ENCODE measurements at regions not wholly inside any gene's neighbourhood (a gene's known extent, or its start where the extent isn't known, plus 50 kb on each side); places are given as distances from the start of the nearest gene placed in this dataset.

DNA sequence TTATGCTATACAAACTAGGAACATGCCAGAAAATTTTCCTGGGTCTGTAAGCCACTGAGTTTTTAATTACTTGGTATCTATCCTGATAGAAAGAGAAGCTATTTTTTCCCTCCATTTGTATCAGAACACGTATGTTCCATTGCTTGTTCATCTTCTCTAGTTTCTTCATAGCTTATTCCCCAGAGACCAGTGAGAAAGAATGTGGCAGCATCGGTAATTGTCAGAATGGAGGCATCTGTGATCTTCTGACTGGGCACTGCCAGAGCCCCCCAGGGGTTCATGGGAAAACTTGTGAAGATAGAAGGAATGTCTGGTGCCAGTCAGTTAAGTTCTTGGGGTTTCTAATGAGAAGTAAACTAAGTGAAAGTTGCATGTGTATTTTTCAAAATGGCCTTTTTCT lies 720.2 kb upstream of the GOLIM4 start:
- no peaks in the 10 kb centered on the region for H4K20me1 ChIP-seq (ENCODE audit: insufficient read depth, low read length)
- Mint-ChIP-seq H3K4me1 (ENCODE audit: low read depth, unreplicated experiment) (peaks cover 8% of the 10 kb centered on the region), H3K9me3 (ENCODE audit: unreplicated experiment) (no peaks in the 10 kb centered on the region), H3K36me3 (ENCODE audit: low read depth, unreplicated experiment) (no peaks in the 10 kb centered on the region), H3K27ac (ENCODE audit: unreplicated experiment) (no peak overlapping the region), H3K4me3 (ENCODE audit: unreplicated experiment) (no peak overlapping the region), H3K27me3 (ENCODE audit: low read depth, unreplicated experiment) (no peaks in the 10 kb centered on the region)
- H3K79me2 ChIP-seq (ENCODE audit: insufficient read depth, low read length), result no peaks in the 10 kb centered on the region
- no peaks in the 10 kb centered on the region for H3K4me1 ChIP-seq (ENCODE audit: insufficient read depth, low read length)
- H3K9ac ChIP-seq (ENCODE audit: low read length), result no peak overlapping the region
- TF ChIP-seq, protein P1, sequence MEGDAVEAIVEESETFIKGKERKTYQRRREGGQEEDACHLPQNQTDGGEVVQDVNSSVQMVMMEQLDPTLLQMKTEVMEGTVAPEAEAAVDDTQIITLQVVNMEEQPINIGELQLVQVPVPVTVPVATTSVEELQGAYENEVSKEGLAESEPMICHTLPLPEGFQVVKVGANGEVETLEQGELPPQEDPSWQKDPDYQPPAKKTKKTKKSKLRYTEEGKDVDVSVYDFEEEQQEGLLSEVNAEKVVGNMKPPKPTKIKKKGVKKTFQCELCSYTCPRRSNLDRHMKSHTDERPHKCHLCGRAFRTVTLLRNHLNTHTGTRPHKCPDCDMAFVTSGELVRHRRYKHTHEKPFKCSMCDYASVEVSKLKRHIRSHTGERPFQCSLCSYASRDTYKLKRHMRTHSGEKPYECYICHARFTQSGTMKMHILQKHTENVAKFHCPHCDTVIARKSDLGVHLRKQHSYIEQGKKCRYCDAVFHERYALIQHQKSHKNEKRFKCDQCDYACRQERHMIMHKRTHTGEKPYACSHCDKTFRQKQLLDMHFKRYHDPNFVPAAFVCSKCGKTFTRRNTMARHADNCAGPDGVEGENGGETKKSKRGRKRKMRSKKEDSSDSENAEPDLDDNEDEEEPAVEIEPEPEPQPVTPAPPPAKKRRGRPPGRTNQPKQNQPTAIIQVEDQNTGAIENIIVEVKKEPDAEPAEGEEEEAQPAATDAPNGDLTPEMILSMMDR (IDR thresholded peaks at IDR 0.05; ENCODE audit: insufficient read depth, low read depth, low read length), result no peak
- no peak for TF ChIP-seq EZH2 (IDR thresholded peaks at IDR 0.05; ENCODE audit: insufficient read depth, low read length)
- no peak overlapping the region for H2AFZ ChIP-seq (ENCODE audit: low read depth, low read length)
- FAIRE-seq (no peak), DNase-seq (ENCODE audit: low read depth) (no peak)
- no peaks in the 10 kb centered on the region for H3K9me3 ChIP-seq (ENCODE audit: insufficient read depth, low read depth, low read length)
- no peaks in the 10 kb centered on the region for H3K27me3 ChIP-seq (ENCODE audit: insufficient read depth, low read length)
- H3K4me2 ChIP-seq (ENCODE audit: low read length), result no peak overlapping the region
- H3K36me3 ChIP-seq (ENCODE audit: insufficient read depth, low read length), result no peaks in the 10 kb centered on the region
- H3K27ac ChIP-seq (ENCODE audit: low read depth, low read length), result no peak overlapping the region
- no peak overlapping the region for H3K4me3 ChIP-seq (ENCODE audit: insufficient read depth, low read depth, low read length)

DNA sequence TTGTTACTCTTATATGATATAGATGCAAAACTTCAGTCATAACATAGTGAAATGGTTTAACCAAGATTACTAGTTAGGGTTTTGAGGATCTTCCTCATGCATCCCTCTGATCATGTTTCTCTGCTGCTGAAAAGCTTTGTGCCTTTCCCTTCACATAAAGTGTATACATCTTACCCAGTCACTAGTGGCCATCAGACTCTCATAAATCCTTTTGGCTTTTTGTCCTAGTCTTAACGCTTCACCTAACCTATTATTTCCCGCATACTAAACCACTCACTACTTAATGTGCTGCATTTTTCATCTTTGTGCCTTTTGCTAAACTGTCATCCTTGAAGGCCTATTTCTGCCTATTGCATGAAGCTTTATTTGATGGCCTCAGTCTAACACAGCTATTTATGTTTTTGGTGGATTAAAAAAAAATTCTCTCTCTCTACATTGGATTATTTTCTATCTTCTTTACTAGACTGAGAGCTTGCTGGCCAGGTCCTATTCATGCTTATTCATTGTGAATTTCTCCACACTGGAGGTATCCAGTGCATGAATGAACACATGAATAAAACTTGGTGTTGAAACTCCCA lies 717.6 kb upstream of the GOLIM4 start:
- no peak for FAIRE-seq
- H3K4me3 ChIP-seq (ENCODE audit: insufficient read depth, low read depth, low read length), result no peak overlapping the region
- DNase-seq (ENCODE audit: low read depth), result no peak
- Mint-ChIP-seq H3K4me1 (ENCODE audit: low read depth, unreplicated experiment) (peaks cover 8% of the 10 kb centered on the region), H3K36me3 (ENCODE audit: low read depth, unreplicated experiment) (no peaks in the 10 kb centered on the region), H3K9me3 (ENCODE audit: unreplicated experiment) (no peaks in the 10 kb centered on the region), H3K4me3 (ENCODE audit: unreplicated experiment) (no peak overlapping the region), H3K27me3 (ENCODE audit: low read depth, unreplicated experiment) (no peaks in the 10 kb centered on the region), H3K27ac (ENCODE audit: unreplicated experiment) (no peak overlapping the region)
- no peaks in the 10 kb centered on the region for H3K4me1 ChIP-seq (ENCODE audit: insufficient read depth, low read length)
- no peak overlapping the region for H3K9ac ChIP-seq (ENCODE audit: low read length)
- no peak overlapping the region for H3K4me2 ChIP-seq (ENCODE audit: low read length)
- H3K27ac ChIP-seq (ENCODE audit: low read depth, low read length), result no peak overlapping the region
- H2AFZ ChIP-seq (ENCODE audit: low read depth, low read length), result no peak overlapping the region
- no peaks in the 10 kb centered on the region for H3K79me2 ChIP-seq (ENCODE audit: insufficient read depth, low read length)
- no peaks in the 10 kb centered on the region for H3K36me3 ChIP-seq (ENCODE audit: insufficient read depth, low read length)
- H4K20me1 ChIP-seq (ENCODE audit: insufficient read depth, low read length), result no peaks in the 10 kb centered on the region
- no peaks in the 10 kb centered on the region for H3K27me3 ChIP-seq (ENCODE audit: insufficient read depth, low read length)
- TF ChIP-seq, protein P1 (IDR thresholded peaks at IDR 0.05; ENCODE audit: insufficient read depth, low read depth, low read length), result no peak
- no peak for TF ChIP-seq EZH2 (IDR thresholded peaks at IDR 0.05; ENCODE audit: insufficient read depth, low read length)
- H3K9me3 ChIP-seq (ENCODE audit: insufficient read depth, low read depth, low read length), result no peaks in the 10 kb centered on the region

DNA sequence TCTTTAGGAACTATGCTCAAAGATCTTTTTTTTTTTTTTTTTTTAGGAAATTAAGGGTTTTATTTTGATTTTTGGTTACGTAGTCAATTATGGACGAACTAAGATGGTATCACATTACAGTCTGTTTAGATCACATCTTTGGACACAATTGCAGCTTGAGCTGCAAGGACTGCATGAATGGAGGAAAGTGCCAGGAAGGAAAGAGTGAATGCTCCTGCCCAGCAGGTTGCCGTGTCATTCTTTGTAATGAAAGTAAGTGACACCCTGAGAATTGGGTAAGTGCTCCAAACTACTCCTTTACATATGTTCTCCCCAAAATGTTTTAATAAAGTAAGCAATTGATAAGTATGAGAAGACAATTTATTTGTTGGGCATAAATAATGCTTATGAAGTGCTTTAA lies 716.5 kb upstream of the GOLIM4 start:
- no peaks in the 10 kb centered on the region for H3K36me3 Mint-ChIP-seq (ENCODE audit: low read depth, unreplicated experiment)
- H3K4me3 Mint-ChIP-seq (ENCODE audit: unreplicated experiment), result no peak overlapping the region
- no peak overlapping the region for H3K27ac Mint-ChIP-seq (ENCODE audit: unreplicated experiment)
- DNase-seq (ENCODE audit: low read depth) (no peak), FAIRE-seq (no peak)
- H3K9me3 ChIP-seq (ENCODE audit: insufficient read depth, low read depth, low read length), result no peaks in the 10 kb centered on the region
- no peaks in the 10 kb centered on the region for H3K79me2 ChIP-seq (ENCODE audit: insufficient read depth, low read length)
- no peaks in the 10 kb centered on the region for H3K27me3 ChIP-seq (ENCODE audit: insufficient read depth, low read length)
- no peak overlapping the region for H3K4me2 ChIP-seq (ENCODE audit: low read length)
- TF ChIP-seq EZH2 (IDR thresholded peaks at IDR 0.05; ENCODE audit: insufficient read depth, low read length), result no peak
- TF ChIP-seq, protein P1 (IDR thresholded peaks at IDR 0.05; ENCODE audit: insufficient read depth, low read depth, low read length), result no peak
- H4K20me1 ChIP-seq (ENCODE audit: insufficient read depth, low read length), result no peaks in the 10 kb centered on the region
- H2AFZ ChIP-seq (ENCODE audit: low read depth, low read length), result no peak overlapping the region
- H3K36me3 ChIP-seq (ENCODE audit: insufficient read depth, low read length), result no peaks in the 10 kb centered on the region
- H3K4me3 ChIP-seq (ENCODE audit: insufficient read depth, low read depth, low read length), result no peak overlapping the region
- peaks cover 3% of the 10 kb centered on the region for H3K4me1 Mint-ChIP-seq (ENCODE audit: low read depth, unreplicated experiment)
- no peaks in the 10 kb centered on the region for H3K27me3 Mint-ChIP-seq (ENCODE audit: low read depth, unreplicated experiment)
- no peaks in the 10 kb centered on the region for H3K4me1 ChIP-seq (ENCODE audit: insufficient read depth, low read length)
- no peak overlapping the region for H3K9ac ChIP-seq (ENCODE audit: low read length)
- H3K9me3 Mint-ChIP-seq (ENCODE audit: unreplicated experiment), result no peaks in the 10 kb centered on the region
- no peak overlapping the region for H3K27ac ChIP-seq (ENCODE audit: low read depth, low read length)
